Fibroblast of lung (primary cell): ENCODE measurements at regions not wholly inside any gene's neighbourhood (a gene's known extent, or its start where the extent isn't known, plus 50 kb on each side); places are given as distances from the start of the nearest gene placed in this dataset.

ENCODE experiments used
- DNase-seq, 2 donors: peaks; one replicate each; pipeline versions ENCODE4 v3.0.0 to v3.0.0-alpha.2; 2010; ENCODE audit warnings: low read depth in 2 of 2
- H2AFZ ChIP-seq: 2 replicates; pipeline ENCODE4 v1.5.1; 2012; ENCODE audit warnings: low read length, control low read depth, inconsistent platforms
- H3K27ac ChIP-seq: 2 replicates; pipeline ENCODE4 v1.5.1; 2011; ENCODE audit warnings: low read length, control low read depth; ENCODE audit not compliant: insufficient read depth
- H3K27me3 ChIP-seq: 2 replicates; pipeline ENCODE4 v1.5.1; 2011; ENCODE audit warnings: mild to moderate bottlenecking, low read length; ENCODE audit not compliant: control insufficient read depth, insufficient read depth
- H3K36me3 ChIP-seq: 2 replicates; pipeline ENCODE4 v1.5.1; 2011; ENCODE audit warnings: low read length; ENCODE audit not compliant: control insufficient read depth, insufficient read depth
- H3K4me1 ChIP-seq: 2 replicates; pipeline ENCODE4 v1.5.1; 2011; ENCODE audit warnings: low read length; ENCODE audit not compliant: control insufficient read depth, insufficient read depth; ENCODE audit errors: extremely low read depth
- H3K4me2 ChIP-seq: 2 replicates; pipeline ENCODE4 v1.5.1; 2011; ENCODE audit warnings: low read length, control low read depth; ENCODE audit not compliant: insufficient read depth; ENCODE audit errors: extremely low read depth
- H3K4me3 ChIP-seq, 4 experiments: fragments of 200-600 bp in 1 of 4; sonication (generic) in 1 of 4; replicated peaks in 1 of 4; 2 replicates each; pipeline ENCODE4 v1.5.1; 2011 to 2016; ENCODE audit warnings: low read length in 4 of 4, low read depth in 3 of 4, mild to moderate bottlenecking in 3 of 4, control low read depth in 2 of 4, inconsistent platforms in 1 of 4, mixed read lengths in 1 of 4; ENCODE audit not compliant: insufficient read depth in 1 of 4; ENCODE audit errors: control extremely low read depth in 1 of 4
- H3K79me2 ChIP-seq: 2 replicates; pipeline ENCODE4 v1.5.1; 2012; ENCODE audit warnings: mild to moderate bottlenecking, low read length, inconsistent platforms; ENCODE audit not compliant: control insufficient read depth, insufficient read depth
- H3K9ac ChIP-seq: 2 replicates; pipeline ENCODE4 v1.5.1; 2011; ENCODE audit warnings: mild to moderate bottlenecking, low read length, control low read depth; ENCODE audit not compliant: insufficient read depth
- H3K9me3 ChIP-seq: 2 replicates; pipeline ENCODE4 v1.5.1; 2012; ENCODE audit warnings: low read depth, low read length; ENCODE audit not compliant: control insufficient read depth, insufficient read depth
- H4K20me1 ChIP-seq: 2 replicates; pipeline ENCODE4 v1.5.1; 2011; ENCODE audit warnings: low read length; ENCODE audit not compliant: control insufficient read depth, insufficient read depth; ENCODE audit errors: extremely low read depth
- CTCF ChIP-seq, 2 donors: IDR thresholded peaks in 1 of 2; conservative IDR thresholded peaks in 1 of 2; 1 replicate in 1 of 2; 2 replicates in 1 of 2; pipeline ENCODE4 v1.5.1; 2011 to 2012; ENCODE audit warnings: low read length in 2 of 2, control low read depth in 1 of 2, inconsistent platforms in 1 of 2, low read depth in 1 of 2, mild to moderate bottlenecking in 1 of 2
- EZH2 ChIP-seq: IDR thresholded peaks from 2 replicates; pipeline ENCODE4 v1.5.1; 2012; ENCODE audit warnings: low read length, control low read depth, mild to moderate bottlenecking; ENCODE audit errors: missing control alignments

GRCh38 chr4:186948361-186949242 is 224.9 kb upstream of the FAT1 start:
- Histone ChIP-seq H3K4me3 (peak overlapping the region in 1 of 4 experiments; percentile 23), H3K9ac (no peak overlapping the region), H4K20me1 (no peaks in the 10 kb centered on the region), H3K79me2 (no peaks in the 10 kb centered on the region), H3K27me3 (no peaks in the 10 kb centered on the region), H3K27ac (peak overlapping the region; percentile 37), H3K4me2 (peak overlapping the region; percentile 78), H2AFZ (peak overlapping the region; percentile 72), H3K9me3 (no peaks in the 10 kb centered on the region), H3K4me1 (no peaks in the 10 kb centered on the region), H3K36me3 (no peaks in the 10 kb centered on the region)
- DNase-seq = peak; percentile 44 to 75
- TF ChIP-seq CTCF (conservative IDR thresholded peaks at IDR 0.05 in 1 of 2, IDR thresholded peaks at IDR 0.05 in 1 of 2; ENCODE audit: low read depth in 1 of 2, low read length in 2 of 2) (peak; percentile 57 to 71), EZH2 (no peak)

- Histone ChIP-seq H4K20me1 (no peaks in the 10 kb centered on the region), H3K4me1 (no peaks in the 10 kb centered on the region), H3K9me3 (no peaks in the 10 kb centered on the region), H3K4me3 (no peak overlapping the region), H3K27ac (no peak overlapping the region), H3K4me2 (no peak overlapping the region), H2AFZ (no peak overlapping the region), H3K27me3 (no peaks in the 10 kb centered on the region), H3K9ac (no peak overlapping the region), H3K36me3 (no peaks in the 10 kb centered on the region), H3K79me2 (no peaks in the 10 kb centered on the region)
- DNase-seq = no peak
- TF ChIP-seq EZH2 (no peak), CTCF (conservative IDR thresholded peaks at IDR 0.05 in 1 of 2, IDR thresholded peaks at IDR 0.05 in 1 of 2; ENCODE audit: low read depth in 1 of 2, low read length in 2 of 2) (no peak)
These were observed 226.2 kb upstream of the FAT1 start for GRCh38 chr4:186949847-186950246.

- no peaks in the 10 kb centered on the region for H3K36me3 ChIP-seq
- H3K27ac ChIP-seq = no peak overlapping the region
- H3K4me3 ChIP-seq = no peak overlapping the region
- no peak overlapping the region for H2AFZ ChIP-seq
- H3K9ac ChIP-seq = no peak overlapping the region
- no peak for TF ChIP-seq EZH2
- TF ChIP-seq CTCF (conservative IDR thresholded peaks at IDR 0.05 in 1 of 2, IDR thresholded peaks at IDR 0.05 in 1 of 2; ENCODE audit: low read depth in 1 of 2, low read length in 2 of 2) = no peak
- H3K4me1 ChIP-seq = no peaks in the 10 kb centered on the region
- no peaks in the 10 kb centered on the region for H3K27me3 ChIP-seq
- DNase-seq = no peak
- no peak overlapping the region for H3K4me2 ChIP-seq
- H3K79me2 ChIP-seq = no peaks in the 10 kb centered on the region
- no peaks in the 10 kb centered on the region for H4K20me1 ChIP-seq
- H3K9me3 ChIP-seq = no peaks in the 10 kb centered on the region
These were observed 229.1 kb upstream of the FAT1 start for GRCh38 chr4:186952709-186953108.
